ENCODE measurements at regions not wholly inside any gene's neighbourhood (a gene's known extent, or its start where the extent isn't known, plus 50 kb on each side); places are given as distances from the start of the nearest gene placed in this dataset.

DNA sequence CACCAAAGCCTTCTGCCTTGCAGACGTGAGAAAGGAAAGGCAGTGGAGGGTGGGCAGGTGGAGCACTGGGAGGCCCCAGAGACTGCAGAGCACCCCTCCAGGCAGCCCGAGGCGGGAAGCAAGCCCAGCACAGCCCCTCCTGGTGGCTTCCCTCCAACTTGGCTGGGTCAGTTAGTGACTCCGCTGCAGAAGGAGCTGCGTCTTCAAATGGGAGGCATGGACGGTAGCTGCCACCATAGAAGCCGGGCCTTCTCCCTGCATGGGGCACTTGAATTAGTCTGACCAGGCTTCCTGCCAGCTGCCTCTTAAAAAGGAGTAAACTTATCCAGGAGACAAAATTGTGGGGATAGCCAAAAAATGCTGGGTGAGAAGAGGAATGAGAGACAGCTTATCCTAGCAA, 88.0 kb upstream of the RPS6KA2 start:
- no peak overlapping the region for H3K4me2 ChIP-seq (replicated peaks; ENCODE audit: extremely low read depth, low read length, poor library complexity, severe bottlenecking)
- no peak overlapping the region for H2AFZ ChIP-seq (ENCODE audit: insufficient read depth, low read depth, low read length, poor library complexity, severe bottlenecking)
- H3K36me3 Mint-ChIP-seq: no peaks in the 10 kb centered on the region
- no peaks in the 10 kb centered on the region for H4K20me1 ChIP-seq (ENCODE audit: insufficient read depth, low read length)
- peaks cover 0 to 6% (median 2%) of the 10 kb centered on the region in 7 donors for H3K9me3 Mint-ChIP-seq
- peaks cover 0 to 2% of the 10 kb centered on the region in 2 donors for H3K9me3 ChIP-seq (replicated peaks in 1 of 2; ENCODE audit: control insufficient read depth in 1 of 2, insufficient read depth in 1 of 2, low read length in 2 of 2)
- no peaks in the 10 kb centered on the region for H3K27me3 ChIP-seq (ENCODE audit: control insufficient read depth in 2 of 2, insufficient read depth in 2 of 2, low read length in 2 of 2)
- H3K4me3 Mint-ChIP-seq: no peak overlapping the region
- no peak overlapping the region for H3K9ac ChIP-seq (ENCODE audit: insufficient read depth, low read length, poor library complexity, severe bottlenecking)
- 92% methylated on average over 6 of the region's 7 CpGs for WGBS (ENCODE audit: insufficient coverage)
- H3K36me3 ChIP-seq (replicated peaks in 1 of 2; ENCODE audit: control insufficient read depth in 1 of 2, insufficient read depth in 2 of 2, low read length in 2 of 2): no peaks in the 10 kb centered on the region
- no peak overlapping the region for H3K4me3 ChIP-seq (replicated peaks in 1 of 3; ENCODE audit: low read depth in 2 of 3, low read length in 3 of 3)
- H3K4me1 ChIP-seq (ENCODE audit: control insufficient read depth in 1 of 2, insufficient read depth in 2 of 2, low read length in 2 of 2): no peaks in the 10 kb centered on the region
- H3K27ac Mint-ChIP-seq: no peak overlapping the region
- H3K27ac ChIP-seq (ENCODE audit: low read depth in 1 of 2, low read length in 2 of 2): no peak overlapping the region
- H3K4me1 Mint-ChIP-seq: no peaks in the 10 kb centered on the region
- TF ChIP-seq CTCF (IDR thresholded peaks at IDR 0.05): no peak
- no peaks in the 10 kb centered on the region for H3K79me2 ChIP-seq (ENCODE audit: insufficient read depth, low read length)
- intact Hi-C loops (cut with micrococcal nuclease): no loop called here
- H3K27me3 Mint-ChIP-seq (ENCODE audit: low read depth in 3 of 3): peaks cover 1 to 5% (median 3%) of the 10 kb centered on the region in 3 donors
- no peak for DNase-seq

- DNase-seq: no peak
- Histone ChIP-seq H3K4me3 (replicated peaks in 1 of 3; ENCODE audit: low read depth in 2 of 3, low read length in 3 of 3) (no peak overlapping the region), H3K4me1 (ENCODE audit: control insufficient read depth in 1 of 2, insufficient read depth in 2 of 2, low read length in 2 of 2) (no peaks in the 10 kb centered on the region), H3K4me2 (replicated peaks; ENCODE audit: extremely low read depth, low read length, poor library complexity, severe bottlenecking) (no peak overlapping the region), H4K20me1 (ENCODE audit: insufficient read depth, low read length) (no peaks in the 10 kb centered on the region), H3K27ac (ENCODE audit: low read depth in 1 of 2, low read length in 2 of 2) (no peak overlapping the region), H3K9me3 (replicated peaks in 1 of 2; ENCODE audit: control insufficient read depth in 1 of 2, insufficient read depth in 1 of 2, low read length in 2 of 2) (peaks cover 0 to 2% of the 10 kb centered on the region in 2 donors), H3K36me3 (replicated peaks in 1 of 2; ENCODE audit: control insufficient read depth in 1 of 2, insufficient read depth in 2 of 2, low read length in 2 of 2) (no peaks in the 10 kb centered on the region), H3K79me2 (ENCODE audit: insufficient read depth, low read length) (no peaks in the 10 kb centered on the region), H3K27me3 (ENCODE audit: control insufficient read depth in 2 of 2, insufficient read depth in 2 of 2, low read length in 2 of 2) (no peaks in the 10 kb centered on the region), H3K9ac (ENCODE audit: insufficient read depth, low read length, poor library complexity, severe bottlenecking) (no peak overlapping the region), H2AFZ (ENCODE audit: insufficient read depth, low read depth, low read length, poor library complexity, severe bottlenecking) (no peak overlapping the region)
- TF ChIP-seq CTCF (IDR thresholded peaks at IDR 0.05): no peak
- H3K4me3 Mint-ChIP-seq: no peak overlapping the region
- H3K4me1 Mint-ChIP-seq: no peaks in the 10 kb centered on the region
- intact Hi-C loops (cut with micrococcal nuclease): no loop called here
- no peaks in the 10 kb centered on the region for H3K36me3 Mint-ChIP-seq
- 96% methylated on average over 9 of the region's 10 CpGs for WGBS (ENCODE audit: insufficient coverage)
- H3K27ac Mint-ChIP-seq: no peak overlapping the region
- peaks cover 1 to 5% (median 3%) of the 10 kb centered on the region in 3 donors for H3K27me3 Mint-ChIP-seq (ENCODE audit: low read depth in 3 of 3)
- peaks cover 0 to 6% (median 2%) of the 10 kb centered on the region in 7 donors for H3K9me3 Mint-ChIP-seq
Measured at GRCh38 chr6:166714581-166714980, 87.5 kb upstream of the RPS6KA2 start.
